Kasumi-1 (cell line): ENCODE measurements at regions not wholly inside any gene's neighbourhood (a gene's known extent, or its start where the extent isn't known, plus 50 kb on each side); places are given as distances from the start of the nearest gene placed in this dataset.

Experiments
- DNase-seq, 2 experiments: peaks; one replicate each; lab custom pipeline; 2025; lab: John Stamatoyannopoulos, UW

DNA sequence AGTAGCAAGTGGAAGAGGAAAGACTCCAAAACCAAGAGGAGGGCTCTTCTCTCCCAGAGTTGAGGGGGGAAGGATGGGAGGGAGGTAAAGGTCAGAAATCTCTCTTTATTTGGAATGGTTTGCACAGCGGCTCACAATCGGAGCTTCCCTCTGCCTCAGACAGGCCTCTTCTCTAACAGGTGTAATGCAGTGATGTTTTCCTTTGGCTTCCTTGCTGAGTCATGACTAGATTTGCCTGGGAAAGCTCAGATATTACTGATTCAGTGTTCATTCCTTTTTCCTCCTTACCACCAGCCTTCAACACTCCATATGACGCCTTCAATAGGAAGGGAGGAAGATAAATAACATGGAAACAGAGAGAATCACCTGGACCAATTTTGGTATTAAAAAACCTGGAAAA lies 136.6 kb downstream of the RNF152 start:
- no peak for DNase-seq

DNA sequence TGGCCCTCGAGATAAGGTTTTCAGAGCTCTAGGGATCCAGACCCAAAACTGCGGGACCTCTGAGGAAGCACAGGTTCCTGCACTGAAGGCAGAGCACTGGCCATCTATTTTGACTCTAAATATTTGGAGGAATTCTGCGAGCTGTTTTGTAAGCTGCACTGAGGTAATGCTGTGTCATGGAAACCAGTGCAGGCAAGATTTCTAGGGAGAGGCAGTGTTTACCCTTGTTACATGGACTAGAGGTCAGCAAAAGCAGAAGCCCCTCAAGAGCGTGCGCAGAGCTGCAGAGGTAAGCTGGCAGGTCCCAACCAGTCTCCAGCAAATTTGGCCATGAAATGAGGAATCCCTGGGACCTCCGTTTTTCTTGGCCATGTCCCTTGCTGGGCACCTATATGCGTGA lies 137.3 kb downstream of the RNF152 start:
- no peak for DNase-seq

DNA sequence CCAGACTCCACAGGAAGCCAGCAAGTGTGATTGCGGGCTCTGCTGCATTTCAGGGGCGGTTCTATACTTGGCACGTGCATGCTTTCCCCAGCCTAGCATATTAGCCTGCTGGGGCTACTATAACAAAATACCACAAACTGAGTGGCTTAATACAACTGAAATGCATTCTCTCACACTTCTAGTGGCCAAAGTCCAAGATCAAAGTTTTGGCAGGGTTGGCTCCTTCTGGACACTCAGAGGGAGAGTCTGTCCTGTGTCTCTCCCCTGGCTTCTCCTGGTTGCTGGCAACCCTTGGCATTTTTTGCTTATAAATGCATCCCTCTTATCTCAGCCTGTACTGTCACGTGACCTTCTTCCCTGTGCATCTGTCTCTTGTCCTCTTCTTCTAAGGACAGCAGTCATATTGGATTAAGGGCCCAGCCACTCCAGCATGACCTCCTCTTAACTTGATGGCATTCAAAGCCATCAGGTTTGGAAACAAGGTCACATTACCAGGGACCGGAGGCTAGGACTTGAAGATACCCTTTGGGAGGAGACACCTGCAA lies 138.7 kb downstream of the RNF152 start:
- DNase-seq: no peak

DNA sequence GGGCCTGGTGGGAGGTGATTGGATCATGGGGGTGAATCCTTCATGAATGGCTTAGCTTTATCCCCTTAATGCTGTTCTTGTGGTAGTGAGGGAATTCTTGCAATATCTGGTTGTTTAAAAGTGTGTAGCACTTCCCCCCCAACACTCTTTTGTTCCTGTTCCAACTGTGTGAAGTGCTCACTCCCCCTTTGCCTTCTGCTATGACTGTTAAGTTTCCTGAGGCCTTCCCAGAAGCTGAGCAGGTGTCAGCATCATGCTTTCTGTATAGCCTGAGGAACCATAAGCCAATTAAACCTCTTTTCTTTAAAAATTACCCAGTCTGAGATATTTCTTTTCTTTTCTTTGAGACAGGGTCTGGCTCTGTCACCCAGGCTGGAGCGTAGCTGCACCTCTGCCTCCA lies 139.4 kb downstream of the RNF152 start:
- peak; percentile 18 to 39 for DNase-seq

DNA sequence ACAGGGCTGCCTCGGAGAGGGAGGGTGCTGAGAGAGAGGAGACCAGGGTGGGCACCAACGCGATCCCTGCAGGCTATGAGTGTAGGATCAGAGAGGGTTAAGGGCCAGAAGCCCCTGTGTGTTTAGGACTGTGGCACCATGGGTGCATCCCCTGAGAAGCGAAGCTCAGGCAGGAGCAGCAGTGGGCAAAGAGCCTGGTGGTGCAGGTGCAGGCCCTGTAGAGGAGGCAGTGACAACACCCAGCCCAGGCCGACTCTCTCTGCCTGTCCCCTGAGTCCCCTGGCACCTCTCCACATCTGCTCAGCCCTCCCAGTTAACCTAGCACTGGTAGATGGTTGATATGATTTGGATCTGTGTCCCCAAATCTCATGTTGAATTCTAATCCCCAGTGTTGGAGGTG lies 139.8 kb downstream of the RNF152 start:
- DNase-seq: no peak

DNA sequence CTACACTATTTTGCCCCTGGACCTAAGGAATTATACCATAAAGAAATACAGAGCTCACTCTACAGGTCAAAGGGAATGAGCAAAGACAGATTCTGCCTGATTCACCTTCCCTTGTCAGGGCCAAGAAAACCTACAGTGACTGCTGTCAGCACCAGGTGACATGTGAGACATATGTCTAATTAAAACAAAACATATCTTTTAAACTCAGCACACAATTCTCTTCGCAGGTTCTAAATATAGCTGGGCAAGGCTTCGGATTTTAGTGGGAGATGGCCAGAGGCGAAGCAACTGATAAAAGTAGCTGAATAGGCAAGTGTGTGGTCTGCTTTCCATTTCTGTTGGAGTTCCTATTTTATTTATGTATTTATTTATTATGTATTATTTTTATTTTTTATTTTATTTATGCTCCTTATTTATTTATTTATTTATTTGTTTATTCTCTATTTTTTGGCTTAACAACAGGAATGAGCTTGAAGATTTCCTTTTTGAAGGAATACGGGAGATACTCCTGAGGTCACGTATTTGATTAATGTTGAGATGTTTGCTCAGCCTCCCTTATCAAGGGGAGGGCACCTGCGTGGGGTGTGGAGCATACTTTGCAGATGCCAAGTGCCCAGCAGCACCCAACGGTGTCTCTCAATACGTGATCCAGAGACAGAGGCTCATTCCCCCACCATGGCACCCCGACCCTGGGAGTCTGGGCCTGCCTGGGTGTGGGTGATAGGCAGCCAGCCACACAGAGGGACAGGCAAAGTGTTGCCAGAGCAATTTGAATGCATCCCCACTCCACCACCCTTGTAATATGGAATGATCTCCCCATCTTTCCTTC lies 141.8 kb downstream of the RNF152 start:
- no peak for DNase-seq

DNA sequence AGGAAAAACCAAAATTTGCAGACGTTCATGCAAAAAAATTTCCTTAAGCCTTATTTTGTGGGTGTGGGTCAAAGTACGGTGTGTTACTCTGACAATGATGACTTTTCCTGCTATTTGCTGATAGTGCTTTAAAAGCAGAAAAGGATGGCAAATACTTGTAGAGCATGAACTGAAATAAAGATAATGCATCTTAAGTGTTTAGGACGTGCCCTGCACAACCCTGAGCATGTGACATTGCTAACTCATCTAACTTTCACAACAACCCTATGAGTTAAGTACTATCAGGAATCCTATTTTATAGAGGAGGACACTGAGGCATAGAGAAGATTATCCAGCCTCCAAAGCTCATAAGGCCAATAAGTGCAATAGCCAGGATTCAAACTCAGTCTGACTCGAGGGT lies 143.3 kb downstream of the RNF152 start:
- DNase-seq: no peak

DNA sequence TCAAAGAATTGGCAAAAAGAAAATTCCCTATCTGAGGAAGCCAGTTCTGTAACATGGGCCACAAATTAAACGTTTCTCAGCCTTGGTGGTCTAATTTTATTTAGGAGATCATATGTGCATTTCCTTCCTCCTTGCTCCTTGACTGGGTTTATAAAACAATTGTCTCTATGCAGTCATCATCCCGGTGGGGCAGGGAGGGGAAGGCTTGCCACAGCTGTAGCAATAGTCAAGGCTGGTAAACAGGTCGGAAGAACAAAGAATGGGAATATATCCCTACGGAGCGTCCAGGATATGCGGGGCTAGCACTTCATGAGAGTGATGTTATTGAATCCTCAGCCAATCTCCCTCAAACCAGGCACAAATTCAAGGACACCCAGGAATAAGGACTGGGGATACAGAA lies 143.8 kb downstream of the RNF152 start:
- DNase-seq: no peak

DNA sequence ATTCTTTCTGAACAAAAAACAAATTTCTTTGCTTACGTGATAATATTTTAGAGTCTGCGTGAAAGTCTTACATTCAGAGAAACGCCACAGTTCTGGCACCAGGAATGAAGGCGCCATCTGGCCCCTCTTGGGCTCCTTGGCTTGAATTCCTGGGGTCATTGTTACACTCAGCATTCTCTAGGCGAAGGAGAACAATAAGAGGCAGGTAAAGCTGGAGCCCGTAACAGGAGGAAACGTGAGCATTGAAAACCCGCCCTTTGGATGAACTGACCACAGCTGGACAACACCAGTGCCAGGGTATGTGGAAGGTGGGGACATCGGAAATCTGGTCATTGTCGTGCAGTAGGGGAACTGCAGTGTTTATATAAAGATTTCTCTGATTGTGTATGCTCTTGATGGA lies 144.8 kb downstream of the RNF152 start:
- no peak for DNase-seq

DNA sequence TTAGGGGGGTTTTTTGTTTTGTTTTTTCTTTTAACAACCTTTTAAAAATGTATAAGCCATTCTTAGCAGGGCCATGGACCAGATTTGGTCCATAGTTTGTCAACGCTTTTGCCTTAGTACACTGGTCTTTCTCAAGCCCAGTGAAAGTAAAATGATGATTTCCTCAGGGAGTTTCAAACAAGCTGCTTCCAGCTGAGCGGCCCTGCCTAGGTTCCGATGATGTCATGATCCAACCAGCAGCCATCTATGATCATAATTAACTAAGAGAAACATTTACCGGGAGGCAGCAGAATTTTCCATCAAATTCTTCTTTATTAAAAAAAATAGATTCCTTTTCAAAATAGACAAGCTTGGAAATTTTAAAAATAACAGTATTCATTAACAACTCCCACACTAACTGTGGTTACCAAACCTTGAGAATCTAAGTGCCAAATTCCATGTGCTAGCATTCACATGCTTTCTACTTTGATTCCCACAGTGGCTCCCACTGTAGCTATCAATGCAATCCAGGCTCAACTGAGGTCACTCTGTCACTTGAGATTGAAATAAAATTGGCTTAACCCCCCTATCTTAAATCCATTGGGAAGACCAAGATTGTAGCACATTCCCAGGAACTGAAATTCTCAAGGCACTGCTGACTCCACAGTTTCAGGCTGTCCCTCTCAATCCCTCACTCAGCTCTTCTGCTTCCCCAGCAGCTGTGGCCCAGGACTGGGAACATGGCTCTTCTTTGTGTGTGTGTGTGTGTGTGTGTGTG lies 148.9 kb downstream of the RNF152 start:
- no peak for DNase-seq

DNA sequence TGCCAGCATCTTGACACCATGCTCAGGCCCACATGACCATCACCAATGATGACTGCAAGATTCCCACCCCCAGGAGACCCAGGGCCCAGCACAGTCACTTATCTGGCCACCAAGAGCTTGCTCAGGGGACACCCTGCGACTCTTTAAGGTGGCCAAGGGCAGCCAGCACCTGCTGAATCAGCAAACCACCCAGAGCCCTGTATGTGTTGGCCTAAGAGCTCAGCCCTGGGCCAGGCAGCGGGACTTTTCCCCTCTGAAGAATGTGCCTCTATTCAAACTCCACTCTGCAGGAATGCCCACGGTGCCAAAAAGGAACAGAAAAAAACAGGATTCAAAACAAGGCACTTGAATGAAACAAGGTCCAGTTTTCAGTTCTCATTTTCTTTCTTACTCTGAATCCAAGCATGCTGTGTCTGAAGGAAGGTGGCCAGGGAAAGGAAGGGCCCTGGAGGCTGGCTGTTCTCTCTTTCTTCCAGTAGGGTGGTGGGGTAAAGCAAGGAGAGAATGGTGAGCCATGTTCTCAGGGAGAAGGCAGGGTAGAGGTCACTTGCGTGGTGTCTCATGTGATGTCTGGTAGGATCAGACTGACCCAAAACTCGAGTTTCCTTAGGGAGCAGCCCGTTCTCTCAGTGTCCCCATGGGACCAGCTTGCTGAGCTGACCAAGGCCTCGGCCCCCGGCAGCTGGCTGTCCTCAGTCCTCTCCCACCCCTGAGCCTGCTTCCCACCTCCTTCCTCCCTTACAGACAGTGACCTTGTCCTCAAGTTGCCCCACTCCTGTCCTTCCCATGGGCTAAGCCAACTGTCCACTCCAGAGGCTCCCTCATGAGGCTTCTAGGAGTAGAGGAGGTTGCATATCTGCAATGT lies 150.0 kb downstream of the RNF152 start:
- DNase-seq: no peak

DNA sequence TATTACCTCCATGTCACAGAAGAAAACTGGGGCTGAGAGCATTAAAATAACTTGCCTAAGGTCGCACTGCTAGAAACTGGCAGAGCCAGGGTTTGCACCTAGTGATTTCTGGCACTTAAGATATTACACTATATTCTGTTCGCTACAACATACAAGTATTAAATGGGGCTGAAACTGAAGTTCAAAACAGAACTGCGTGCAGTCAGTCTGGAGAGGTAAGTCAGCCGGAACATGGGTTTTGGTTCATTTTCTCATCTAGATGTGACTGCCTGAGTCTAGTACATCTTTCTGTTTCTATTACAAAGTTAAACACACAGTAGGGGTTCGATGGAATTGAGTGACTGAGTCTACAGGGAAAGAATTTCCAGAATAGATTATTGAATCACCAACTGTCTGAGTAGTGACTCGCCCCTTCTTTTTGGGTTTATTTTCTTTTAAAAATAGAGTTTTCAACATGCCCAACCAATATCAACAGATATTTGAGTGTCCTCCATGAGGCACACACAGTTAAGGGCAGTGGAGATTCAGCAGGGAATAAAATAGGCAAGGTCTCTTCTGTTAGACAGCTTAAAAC lies 150.8 kb downstream of the RNF152 start:
- DNase-seq: no peak

DNA sequence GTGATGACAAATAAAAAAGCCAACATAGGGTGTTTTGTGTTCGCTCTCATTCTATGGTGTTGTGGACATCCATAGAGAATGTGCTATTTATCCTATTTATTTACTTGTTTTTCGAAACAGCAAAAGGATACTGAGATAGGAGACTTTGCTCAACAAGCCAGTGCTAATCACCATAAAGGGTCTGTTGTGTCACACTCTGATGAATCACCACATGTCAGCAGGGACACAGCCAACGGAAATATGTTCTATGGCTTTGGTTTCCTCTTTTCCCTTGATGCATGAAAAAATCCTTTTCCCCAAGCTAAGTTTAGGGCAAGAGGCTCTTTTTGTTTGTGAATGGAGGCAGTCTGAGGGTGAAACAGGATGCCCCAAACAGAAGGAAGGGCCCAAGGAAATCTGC lies 154.3 kb downstream of the RNF152 start:
- peak; percentile 93 for DNase-seq

DNA sequence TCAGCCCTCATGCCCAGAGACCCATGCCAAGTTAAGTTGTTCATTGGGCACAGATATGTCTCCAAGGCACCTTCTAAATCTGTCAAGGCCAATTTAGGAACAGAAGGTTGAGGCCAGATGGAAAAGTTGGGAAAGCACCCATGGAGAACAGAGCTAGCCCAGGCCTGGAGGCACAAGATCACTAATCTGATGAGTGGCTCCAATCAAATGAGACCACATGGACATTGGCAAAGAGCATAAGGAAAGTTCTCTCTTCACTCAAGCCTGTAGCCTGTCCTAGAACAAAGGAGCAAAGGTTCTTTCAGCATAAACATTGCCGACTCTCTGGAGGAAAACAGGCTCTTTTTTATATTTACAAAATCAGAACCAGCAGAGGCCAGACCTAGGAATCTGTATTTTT lies 154.8 kb downstream of the RNF152 start:
- no peak for DNase-seq

DNA sequence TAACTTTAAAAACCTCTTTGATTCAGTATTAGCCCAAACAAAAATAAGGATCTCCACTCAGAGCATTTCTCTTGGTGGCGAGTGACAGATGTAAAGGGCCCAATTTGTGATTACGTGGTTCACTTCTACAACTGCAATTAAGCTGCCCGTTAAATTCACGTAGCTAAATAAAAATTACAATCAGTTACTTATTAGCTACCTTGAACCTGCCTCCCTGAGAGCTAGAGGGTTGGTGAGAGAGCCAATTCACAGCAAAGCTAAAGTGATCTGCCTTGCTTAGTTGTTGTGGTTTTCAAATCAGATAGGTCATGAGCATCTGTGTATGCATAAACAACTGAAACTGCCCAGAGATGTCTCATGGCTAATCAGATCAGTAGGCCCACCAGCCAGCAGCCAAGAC lies 156.7 kb downstream of the RNF152 start:
- no peak for DNase-seq

DNA sequence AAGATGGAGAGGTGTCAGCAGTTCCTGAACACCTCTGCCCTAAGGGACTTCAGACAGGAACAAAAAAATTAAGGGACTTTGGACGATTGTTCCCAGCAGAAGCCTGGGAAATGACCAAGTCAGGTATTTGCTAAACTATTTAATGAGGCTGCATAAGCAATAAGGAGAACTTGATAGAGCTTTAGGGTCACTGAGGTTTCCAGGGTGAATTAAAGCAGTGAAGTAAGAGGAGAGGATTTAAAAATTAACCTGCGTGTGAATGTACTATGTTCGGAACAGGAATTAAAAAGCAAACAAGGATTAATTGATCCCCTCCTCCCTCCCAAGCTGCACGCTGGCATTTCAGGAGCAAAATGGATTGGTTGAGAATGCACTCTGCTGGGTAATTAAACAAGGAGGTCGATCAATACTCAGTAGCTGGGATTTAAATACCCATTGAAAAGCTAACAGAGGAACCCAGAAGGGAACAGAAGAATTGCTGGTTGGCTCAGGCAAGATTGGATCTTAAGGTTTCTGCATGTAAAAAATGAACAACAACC lies 157.2 kb downstream of the RNF152 start:
- no peak for DNase-seq

DNA sequence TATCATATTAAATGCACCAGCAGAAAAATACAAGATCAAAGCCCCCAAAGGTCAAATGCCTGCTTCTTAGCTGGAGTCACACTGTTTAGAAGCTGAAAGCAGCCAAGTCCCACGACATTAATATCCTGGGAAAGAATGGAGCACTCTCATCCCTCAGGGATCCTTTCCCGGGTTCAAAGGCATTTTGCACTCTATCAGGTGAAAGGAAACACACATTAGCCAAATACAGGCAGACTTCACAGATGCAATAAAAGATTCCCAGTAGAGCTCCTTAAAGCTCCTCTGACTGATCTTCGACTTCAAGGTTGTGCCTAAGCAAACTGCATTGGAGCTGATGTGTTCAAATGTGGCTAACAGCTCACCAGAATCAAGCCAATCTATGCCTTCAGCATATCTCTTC lies 158.4 kb downstream of the RNF152 start:
- DNase-seq: no peak

DNA sequence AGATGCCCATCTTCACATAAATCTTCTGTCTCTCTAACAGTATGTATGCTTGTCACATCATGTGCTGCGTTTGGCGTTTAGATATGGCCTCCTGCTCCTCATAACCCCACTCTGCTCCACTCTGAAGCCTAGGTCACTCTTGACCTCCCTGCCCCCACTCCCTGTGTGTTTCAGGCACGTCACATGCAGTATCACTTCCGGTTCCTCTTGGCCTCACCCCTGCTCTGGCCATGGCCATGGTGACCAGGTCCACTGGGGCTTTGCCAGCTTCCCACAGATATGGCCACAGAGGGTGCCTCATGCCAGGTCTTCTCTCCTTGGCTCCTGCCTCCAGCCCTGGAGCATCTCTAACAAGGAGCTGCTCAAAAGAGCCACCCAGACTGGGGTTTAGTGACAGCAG lies 160.0 kb downstream of the RNF152 start:
- no peak for DNase-seq

DNA sequence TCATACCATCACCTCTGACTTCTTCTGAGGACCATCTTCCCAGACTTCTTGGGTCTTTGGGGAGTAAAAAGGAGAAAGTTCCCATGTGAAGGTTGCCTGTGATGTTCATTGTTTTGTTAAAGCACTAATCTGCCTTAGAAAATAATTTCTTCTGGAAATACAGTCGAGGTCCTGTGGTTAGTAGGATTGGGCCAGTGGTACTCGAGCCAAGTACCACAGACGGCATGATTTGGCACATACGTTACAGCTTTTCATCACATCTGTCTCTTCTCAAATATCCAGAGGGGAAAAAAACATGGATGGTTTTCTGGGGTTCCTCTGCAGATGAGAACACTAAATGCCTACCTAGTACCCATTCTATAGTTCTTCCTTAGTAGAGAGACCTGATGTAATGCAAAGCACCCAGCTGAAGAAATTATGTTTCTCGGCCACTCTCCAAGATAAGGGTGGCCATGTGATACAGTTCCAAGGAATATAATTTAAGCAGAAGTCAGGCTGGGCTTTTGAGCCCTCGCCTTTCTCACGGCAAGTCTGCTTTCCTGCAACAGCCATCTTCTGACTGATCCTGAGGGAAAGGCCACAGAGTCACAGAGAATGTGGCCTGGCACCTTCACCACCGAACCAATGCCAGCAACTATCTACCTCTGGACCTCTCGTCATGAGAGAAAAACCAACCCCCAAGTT lies 161.0 kb downstream of the RNF152 start:
- DNase-seq: no peak

DNA sequence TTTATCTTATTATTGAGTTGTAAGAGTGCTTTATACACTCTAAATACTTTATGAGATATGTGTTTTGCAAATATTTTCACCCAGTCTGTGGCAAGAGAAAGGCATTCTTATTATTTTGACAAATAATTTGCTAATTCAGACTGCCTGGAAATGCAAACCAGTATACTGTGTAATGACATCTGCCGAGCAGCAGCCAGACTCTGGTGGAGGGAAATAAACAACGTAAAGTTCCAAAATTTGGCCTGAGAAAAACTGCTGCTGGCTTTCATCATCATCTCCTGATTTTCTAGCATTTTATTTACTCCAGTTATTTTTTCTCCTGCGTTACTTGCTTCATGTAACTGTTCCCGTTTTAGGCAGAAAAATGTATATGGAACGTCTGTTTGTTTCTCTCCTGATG lies 161.6 kb downstream of the RNF152 start:
- no peak for DNase-seq

DNA sequence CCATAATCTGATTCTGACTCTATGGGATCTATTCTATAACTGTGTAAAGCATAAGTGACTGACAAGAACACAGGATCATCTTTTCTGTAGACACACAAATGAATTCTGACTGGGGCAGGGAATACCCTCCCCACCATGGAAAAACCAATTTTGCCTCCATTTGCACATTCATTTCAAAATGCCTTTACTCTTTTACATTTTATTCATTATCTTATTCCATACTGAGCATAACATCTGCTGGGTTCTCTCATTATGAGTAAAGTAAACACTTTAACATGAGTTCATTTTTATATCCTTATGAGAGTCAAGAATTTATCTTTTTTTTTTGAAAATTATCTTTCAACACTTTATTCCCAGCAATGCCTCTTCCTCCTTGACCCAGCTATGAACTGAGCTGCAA lies 163.5 kb downstream of the RNF152 start:
- no peak for DNase-seq
